HEK293 (cell line): ENCODE measurements at regions not wholly inside any gene's neighbourhood (a gene's known extent, or its start where the extent isn't known, plus 50 kb on each side); places are given as distances from the start of the nearest gene placed in this dataset.

Experiments
- ZBTB8A ChIP-seq: fragments of 450-650 bp; formaldehyde crosslinking; IDR thresholded peaks from 2 replicates; pipeline ENCODE4 v1.5.1; 2016; ENCODE audit warnings: missing biosample characterization, missing genetic modification characterization
- ZNF114 ChIP-seq: fragments of 450-650 bp; formaldehyde crosslinking; IDR thresholded peaks from 2 replicates; pipeline ENCODE4 v1.5.0; 2017; ENCODE audit warnings: missing biosample characterization, missing genetic modification characterization
- ZNF302 ChIP-seq: fragments of 450-650 bp; formaldehyde crosslinking; IDR thresholded peaks from 2 replicates; pipeline ENCODE4 v1.5.1; 2016; ENCODE audit warnings: missing biosample characterization, missing genetic modification characterization, low read depth
- ZNF324 ChIP-seq: fragments of 450-650 bp; formaldehyde crosslinking; IDR thresholded peaks from 2 replicates; pipeline ENCODE4 v1.5.1; 2016; ENCODE audit warnings: missing biosample characterization, missing genetic modification characterization
- ZNF548 ChIP-seq: fragments of 450-650 bp; formaldehyde crosslinking; IDR thresholded peaks from 2 replicates; pipeline ENCODE4 v1.5.1; 2016; ENCODE audit warnings: missing biosample characterization, missing genetic modification characterization
- ZNF558 ChIP-seq: fragments of 450-650 bp; formaldehyde crosslinking; IDR thresholded peaks from 2 replicates; pipeline ENCODE4 v1.5.1; 2016; ENCODE audit warnings: missing biosample characterization, missing genetic modification characterization
- ZNF561 ChIP-seq: fragments of 450-650 bp; IDR thresholded peaks from 2 replicates; pipeline ENCODE4 v1.5.1; 2018; ENCODE audit warnings: missing biosample characterization, missing genetic modification characterization, borderline replicate concordance
- ZNF654 ChIP-seq: fragments of 450-650 bp; formaldehyde crosslinking; IDR thresholded peaks from 2 replicates; pipeline ENCODE4 v1.5.1; 2016; ENCODE audit warnings: low read depth, missing biosample characterization, missing genetic modification characterization
- TF ChIP-seq, protein P1 (sequence below): fragments of 450-650 bp; formaldehyde crosslinking; IDR thresholded peaks from 2 replicates; pipeline ENCODE4 v1.5.1; 2016; ENCODE audit warnings: missing biosample characterization, missing genetic modification characterization
- TF ChIP-seq, protein P2 (sequence below): fragments of 450-650 bp; formaldehyde crosslinking; IDR thresholded peaks from 2 replicates; pipeline ENCODE4 v1.5.1; 2016; ENCODE audit warnings: missing biosample characterization, missing genetic modification characterization
- TF ChIP-seq, protein P3 (sequence below): fragments of 450-650 bp; formaldehyde crosslinking; IDR thresholded peaks from 2 replicates; pipeline ENCODE4 v1.5.1; 2016; ENCODE audit warnings: missing biosample characterization, missing genetic modification characterization, low read depth

DNA sequence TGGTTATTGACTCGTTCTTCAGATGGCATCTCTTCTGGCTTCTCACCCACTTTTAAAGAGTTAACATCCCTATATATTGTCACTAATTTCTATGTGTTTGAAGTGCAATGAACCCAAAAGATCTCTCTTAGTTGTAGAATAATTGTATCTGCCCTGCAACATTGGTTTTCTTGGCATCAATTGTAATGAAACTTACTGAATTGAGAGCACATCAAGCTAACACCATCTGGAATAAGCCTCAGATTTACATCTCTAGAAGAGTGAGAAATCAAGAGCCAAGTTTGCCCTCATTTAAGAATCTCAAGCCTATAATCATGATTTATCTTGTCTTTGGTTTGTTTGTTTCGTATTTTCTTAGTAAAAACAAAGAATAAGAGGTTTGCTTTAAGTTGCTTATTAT, 372.6 kb upstream of the LRRC7 start:
- no peak for TF ChIP-seq ZBTB8A (tag by site-specific recombination)
- TF ChIP-seq, protein P1, sequence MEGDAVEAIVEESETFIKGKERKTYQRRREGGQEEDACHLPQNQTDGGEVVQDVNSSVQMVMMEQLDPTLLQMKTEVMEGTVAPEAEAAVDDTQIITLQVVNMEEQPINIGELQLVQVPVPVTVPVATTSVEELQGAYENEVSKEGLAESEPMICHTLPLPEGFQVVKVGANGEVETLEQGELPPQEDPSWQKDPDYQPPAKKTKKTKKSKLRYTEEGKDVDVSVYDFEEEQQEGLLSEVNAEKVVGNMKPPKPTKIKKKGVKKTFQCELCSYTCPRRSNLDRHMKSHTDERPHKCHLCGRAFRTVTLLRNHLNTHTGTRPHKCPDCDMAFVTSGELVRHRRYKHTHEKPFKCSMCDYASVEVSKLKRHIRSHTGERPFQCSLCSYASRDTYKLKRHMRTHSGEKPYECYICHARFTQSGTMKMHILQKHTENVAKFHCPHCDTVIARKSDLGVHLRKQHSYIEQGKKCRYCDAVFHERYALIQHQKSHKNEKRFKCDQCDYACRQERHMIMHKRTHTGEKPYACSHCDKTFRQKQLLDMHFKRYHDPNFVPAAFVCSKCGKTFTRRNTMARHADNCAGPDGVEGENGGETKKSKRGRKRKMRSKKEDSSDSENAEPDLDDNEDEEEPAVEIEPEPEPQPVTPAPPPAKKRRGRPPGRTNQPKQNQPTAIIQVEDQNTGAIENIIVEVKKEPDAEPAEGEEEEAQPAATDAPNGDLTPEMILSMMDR (tag by site-specific recombination), result no peak
- no peak for TF ChIP-seq ZNF561
- TF ChIP-seq, protein P2, sequence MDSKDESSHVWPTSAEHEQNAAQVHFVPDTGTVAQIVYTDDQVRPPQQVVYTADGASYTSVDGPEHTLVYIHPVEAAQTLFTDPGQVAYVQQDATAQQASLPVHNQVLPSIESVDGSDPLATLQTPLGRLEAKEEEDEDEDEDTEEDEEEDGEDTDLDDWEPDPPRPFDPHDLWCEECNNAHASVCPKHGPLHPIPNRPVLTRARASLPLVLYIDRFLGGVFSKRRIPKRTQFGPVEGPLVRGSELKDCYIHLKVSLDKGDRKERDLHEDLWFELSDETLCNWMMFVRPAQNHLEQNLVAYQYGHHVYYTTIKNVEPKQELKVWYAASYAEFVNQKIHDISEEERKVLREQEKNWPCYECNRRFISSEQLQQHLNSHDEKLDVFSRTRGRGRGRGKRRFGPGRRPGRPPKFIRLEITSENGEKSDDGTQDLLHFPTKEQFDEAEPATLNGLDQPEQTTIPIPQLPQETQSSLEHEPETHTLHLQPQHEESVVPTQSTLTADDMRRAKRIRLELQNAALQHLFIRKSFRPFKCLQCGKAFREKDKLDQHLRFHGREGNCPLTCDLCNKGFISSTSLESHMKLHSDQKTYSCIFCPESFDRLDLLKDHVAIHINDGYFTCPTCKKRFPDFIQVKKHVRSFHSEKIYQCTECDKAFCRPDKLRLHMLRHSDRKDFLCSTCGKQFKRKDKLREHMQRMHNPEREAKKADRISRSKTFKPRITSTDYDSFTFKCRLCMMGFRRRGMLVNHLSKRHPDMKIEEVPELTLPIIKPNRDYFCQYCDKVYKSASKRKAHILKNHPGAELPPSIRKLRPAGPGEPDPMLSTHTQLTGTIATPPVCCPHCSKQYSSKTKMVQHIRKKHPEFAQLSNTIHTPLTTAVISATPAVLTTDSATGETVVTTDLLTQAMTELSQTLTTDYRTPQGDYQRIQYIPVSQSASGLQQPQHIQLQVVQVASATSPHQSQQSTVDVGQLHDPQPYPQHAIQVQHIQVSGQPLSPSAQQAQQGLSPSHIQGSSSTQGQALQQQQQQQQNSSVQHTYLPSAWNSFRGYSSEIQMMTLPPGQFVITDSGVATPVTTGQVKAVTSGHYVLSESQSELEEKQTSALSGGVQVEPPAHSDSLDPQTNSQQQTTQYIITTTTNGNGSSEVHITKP (tag by site-specific recombination), result no peak
- TF ChIP-seq, protein P3, sequence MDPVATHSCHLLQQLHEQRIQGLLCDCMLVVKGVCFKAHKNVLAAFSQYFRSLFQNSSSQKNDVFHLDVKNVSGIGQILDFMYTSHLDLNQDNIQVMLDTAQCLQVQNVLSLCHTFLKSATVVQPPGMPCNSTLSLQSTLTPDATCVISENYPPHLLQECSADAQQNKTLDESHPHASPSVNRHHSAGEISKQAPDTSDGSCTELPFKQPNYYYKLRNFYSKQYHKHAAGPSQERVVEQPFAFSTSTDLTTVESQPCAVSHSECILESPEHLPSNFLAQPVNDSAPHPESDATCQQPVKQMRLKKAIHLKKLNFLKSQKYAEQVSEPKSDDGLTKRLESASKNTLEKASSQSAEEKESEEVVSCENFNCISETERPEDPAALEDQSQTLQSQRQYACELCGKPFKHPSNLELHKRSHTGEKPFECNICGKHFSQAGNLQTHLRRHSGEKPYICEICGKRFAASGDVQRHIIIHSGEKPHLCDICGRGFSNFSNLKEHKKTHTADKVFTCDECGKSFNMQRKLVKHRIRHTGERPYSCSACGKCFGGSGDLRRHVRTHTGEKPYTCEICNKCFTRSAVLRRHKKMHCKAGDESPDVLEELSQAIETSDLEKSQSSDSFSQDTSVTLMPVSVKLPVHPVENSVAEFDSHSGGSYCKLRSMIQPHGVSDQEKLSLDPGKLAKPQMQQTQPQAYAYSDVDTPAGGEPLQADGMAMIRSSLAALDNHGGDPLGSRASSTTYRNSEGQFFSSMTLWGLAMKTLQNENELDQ, result no peak
- TF ChIP-seq ZNF302 (tag by site-specific recombination), result no peak
- TF ChIP-seq ZNF324 (tag by site-specific recombination), result no peak
- TF ChIP-seq ZNF114, result no peak
- TF ChIP-seq ZNF558 (tag by site-specific recombination), result no peak
- no peak for TF ChIP-seq ZNF548 (tag by site-specific recombination)
- no peak for TF ChIP-seq ZNF654 (tag by site-specific recombination)
